ENCODE measurements at regions not wholly inside any gene's neighbourhood (a gene's known extent, or its start where the extent isn't known, plus 50 kb on each side); places are given as distances from the start of the nearest gene placed in this dataset.

DNA sequence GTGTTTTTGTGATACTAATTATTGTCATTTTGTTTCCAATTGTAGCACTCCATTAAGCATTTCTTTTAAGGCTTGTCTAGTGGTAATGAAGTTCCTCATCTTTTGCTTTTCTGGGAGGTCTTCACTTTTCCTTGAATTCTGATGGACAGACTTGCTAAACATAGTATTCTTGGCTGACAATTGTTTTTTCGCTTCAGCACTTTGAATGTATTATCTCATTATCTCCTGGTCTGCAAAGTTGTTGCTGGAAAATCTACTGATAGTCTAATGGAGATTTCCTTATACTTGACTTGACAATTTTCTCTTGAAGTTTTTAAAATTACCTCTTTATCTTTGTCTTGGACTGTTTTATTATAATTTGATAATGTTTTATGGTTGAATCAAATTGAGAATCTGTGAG lies 147.5 kb downstream of the FAM174A start:
- TF ChIP-seq CTCF (IDR thresholded peaks at IDR 0.05; ENCODE audit: low read depth, low read length) (no peak), MYC (IDR thresholded peaks at IDR 0.05; ENCODE audit: low read depth, low read length) (no peak), POLR2A (IDR thresholded peaks at IDR 0.05; ENCODE audit: extremely low read depth, insufficient read length) (no peak), MAX (IDR thresholded peaks at IDR 0.05; ENCODE audit: low read depth, low read length) (no peak)
